Common myeloid progenitor, CD34-positive (primary cell): ENCODE measurements at regions not wholly inside any gene's neighbourhood (a gene's known extent, or its start where the extent isn't known, plus 50 kb on each side); places are given as distances from the start of the nearest gene placed in this dataset.

Experiments
- CTCF ChIA-PET: fragments of 350-600 bp; sonication (Branson Sonifier 250); formaldehyde crosslinking; loops from one replicate; lab custom pipeline; 2021; ENCODE audit warnings: antibody characterized with exemption; lab: Charles Lee
- POLR2A ChIA-PET: fragments of 350-600 bp; sonication (Branson Sonifier 250); formaldehyde crosslinking; loops from one replicate; lab custom pipeline; 2021; ENCODE audit warnings: antibody characterized with exemption; lab: Charles Lee
- DNase-seq, 3 donors: peaks; one replicate each; pipeline versions ENCODE4 v3.0.0 to v3.0.0-alpha.2; 2013
- H3K27ac ChIP-seq, 2 experiments: 1 replicate in 1 of 2; 2 replicates in 1 of 2; pipeline ENCODE4 v1.7.0; 2013; ENCODE audit warnings: inconsistent platforms in 2 of 2, low read length in 2 of 2, mild to moderate bottlenecking in 2 of 2, low read depth in 1 of 2, moderate library complexity in 1 of 2; ENCODE audit not compliant: severe bottlenecking in 2 of 2, insufficient read depth in 1 of 2, poor library complexity in 1 of 2
- H3K27me3 ChIP-seq, 5 experiments: replicated peaks in 2 of 5; 1 replicate in 3 of 5; 2 replicates in 2 of 5; pipeline versions ENCODE4 v1.6.1 to v1.7.0; 2013; ENCODE audit warnings: low read length in 4 of 5, mild to moderate bottlenecking in 2 of 5, moderate library complexity in 2 of 5, inconsistent platforms in 1 of 5; ENCODE audit not compliant: insufficient read depth in 5 of 5, control insufficient read depth in 4 of 5
- H3K36me3 ChIP-seq, 4 experiments: 1 replicate in 2 of 4; 2 replicates in 2 of 4; pipeline versions ENCODE4 v1.6.1 to v1.7.0; 2013; ENCODE audit warnings: low read length in 3 of 4, control low read depth in 1 of 4, mild to moderate bottlenecking in 1 of 4; ENCODE audit not compliant: control insufficient read depth in 4 of 4, insufficient read depth in 4 of 4
- H3K4me1 ChIP-seq, 4 experiments: 1 replicate in 3 of 4; 2 replicates in 1 of 4; pipeline versions ENCODE4 v1.6.1 to v1.7.1; 2013; ENCODE audit warnings: low read length in 3 of 4, mild to moderate bottlenecking in 3 of 4, control low read depth in 1 of 4, inconsistent platforms in 1 of 4, moderate library complexity in 1 of 4; ENCODE audit not compliant: control insufficient read depth in 4 of 4, insufficient read depth in 4 of 4; ENCODE audit errors: control extremely low read depth in 1 of 4
- H3K4me3 ChIP-seq, 7 experiments: 1 replicate in 4 of 7; 2 replicates in 3 of 7; pipeline versions ENCODE4 v1.5.1 to v1.7.0; 2013; ENCODE audit warnings: mild to moderate bottlenecking in 7 of 7, low read length in 6 of 7, moderate library complexity in 6 of 7, inconsistent platforms in 2 of 7, low read depth in 2 of 7, control low read depth in 1 of 7; ENCODE audit not compliant: insufficient read depth in 4 of 7, control insufficient read depth in 1 of 7; ENCODE audit errors: extremely low read depth in 1 of 7
- H3K9me3 ChIP-seq, 5 experiments: 1 replicate in 4 of 5; 2 replicates in 1 of 5; pipeline versions ENCODE4 v1.6.1 to v1.7.1; 2013; ENCODE audit warnings: low read length in 4 of 5, mild to moderate bottlenecking in 2 of 5, inconsistent platforms in 1 of 5, low read depth in 1 of 5, moderate library complexity in 1 of 5; ENCODE audit not compliant: control insufficient read depth in 4 of 5, insufficient read depth in 2 of 5; ENCODE audit errors: control extremely low read depth in 1 of 5
- WGBS: methylation state at CpG from one replicate; pipeline ENCODE4 v1.1.5; 2013; ENCODE audit not compliant: insufficient coverage; 5-methylcytosine and 5-hydroxymethylcytosine counted together

DNA sequence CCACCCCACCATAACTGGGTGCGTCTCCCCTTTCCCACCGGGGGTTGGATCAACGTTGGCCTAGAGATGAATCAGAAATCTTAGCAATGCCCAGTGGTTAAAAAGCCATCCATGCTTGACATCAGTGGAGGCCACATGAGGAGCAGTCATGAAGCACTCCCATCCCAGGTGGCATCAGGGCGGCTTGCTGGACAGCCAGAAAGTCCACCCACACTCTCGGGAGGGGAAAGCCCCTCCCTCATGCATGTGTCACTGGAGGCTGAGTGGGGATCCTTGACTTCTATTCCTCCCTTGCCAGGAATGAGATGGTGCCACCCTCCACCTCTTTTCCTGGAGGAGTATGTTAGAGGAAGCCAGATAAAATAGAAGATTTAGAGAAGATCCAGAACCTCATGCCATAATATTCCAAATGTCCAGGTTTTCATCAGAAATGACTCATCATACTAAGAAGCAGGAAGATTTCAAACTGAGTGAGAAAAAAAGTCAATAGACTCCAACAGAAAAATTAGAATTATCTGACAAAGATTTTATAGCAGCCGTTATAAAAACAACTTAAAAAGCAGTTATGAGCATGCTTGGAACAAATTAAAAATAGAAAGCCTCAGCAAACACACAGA lies 507.1 kb upstream of the ID2 start:
- ChIA-PET POLR2A (no interaction called here), CTCF (no interaction called here)
- no peak overlapping the region for H3K4me3 ChIP-seq
- no peak overlapping the region for H3K27ac ChIP-seq
- H3K4me1 ChIP-seq = peaks cover 0 to 10% (median 4%) of the 10 kb centered on the region in 4 experiments
- H3K27me3 ChIP-seq = no peaks in the 10 kb centered on the region
- no peak for DNase-seq
- H3K9me3 ChIP-seq = peaks cover 0 to 4% (median 0%) of the 10 kb centered on the region in 5 experiments
- WGBS = 100% methylated on average over 2 of the region's 6 CpGs
- no peaks in the 10 kb centered on the region for H3K36me3 ChIP-seq

DNA sequence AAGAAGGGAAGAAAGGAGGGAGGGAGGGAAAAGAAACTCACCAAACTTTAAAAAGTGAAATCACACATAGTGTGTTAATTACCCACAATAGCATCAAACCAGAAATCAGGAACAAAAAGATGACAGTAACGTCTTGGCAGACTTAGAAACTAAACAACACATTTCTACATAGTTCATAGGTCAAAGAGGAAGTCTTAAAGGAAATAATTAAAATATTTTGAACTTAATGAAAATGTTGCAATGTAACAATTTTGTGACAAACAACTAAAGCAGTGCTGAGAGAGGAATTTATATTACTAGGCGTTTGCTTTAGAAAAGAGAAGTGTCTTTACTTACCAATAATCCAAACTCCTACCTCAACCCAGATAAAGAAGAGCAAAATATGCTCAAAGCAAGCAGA lies 505.0 kb upstream of the ID2 start:
- DNase-seq = peak in 2 of 3 donors; percentile 16 to 38
- H3K4me1 ChIP-seq = peaks cover 0 to 10% (median 4%) of the 10 kb centered on the region in 4 experiments
- H3K27ac ChIP-seq = no peak overlapping the region
- no peaks in the 10 kb centered on the region for H3K27me3 ChIP-seq
- peaks cover 0 to 4% (median 0%) of the 10 kb centered on the region in 5 experiments for H3K9me3 ChIP-seq
- ChIA-PET POLR2A (no interaction called here), CTCF (no interaction called here)
- no CpG with 5 or more reads among the region's 2 CpGs for WGBS
- H3K36me3 ChIP-seq = no peaks in the 10 kb centered on the region
- no peak overlapping the region for H3K4me3 ChIP-seq

DNA sequence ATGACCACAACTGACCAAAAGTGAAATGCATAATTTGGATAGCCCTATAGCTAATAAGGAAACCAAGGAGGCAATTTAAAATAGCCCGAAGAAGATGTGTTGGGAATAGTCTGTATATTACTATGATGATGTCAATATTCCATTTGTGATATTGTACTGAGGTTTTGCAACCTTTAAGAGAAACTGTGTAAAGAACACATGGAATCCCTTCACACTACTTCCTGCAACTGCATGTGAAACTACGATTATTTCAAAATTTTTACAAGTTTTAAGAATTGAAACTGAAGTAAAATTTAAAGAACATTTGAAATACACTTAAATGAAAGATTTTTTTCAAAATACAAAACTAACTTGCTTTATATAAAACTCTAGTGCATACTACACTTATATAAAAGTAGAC lies 504.3 kb upstream of the ID2 start:
- CTCF ChIA-PET = no interaction called here
- DNase-seq = no peak
- H3K4me1 ChIP-seq = peaks cover 0 to 10% (median 4%) of the 10 kb centered on the region in 4 experiments
- no peak overlapping the region for H3K4me3 ChIP-seq
- H3K36me3 ChIP-seq = no peaks in the 10 kb centered on the region
- no CpG with 5 or more reads among the region's 2 CpGs for WGBS
- H3K27me3 ChIP-seq = no peaks in the 10 kb centered on the region
- H3K9me3 ChIP-seq = peaks cover 0 to 4% (median 0%) of the 10 kb centered on the region in 5 experiments
- POLR2A ChIA-PET = no interaction called here
- no peak overlapping the region for H3K27ac ChIP-seq

DNA sequence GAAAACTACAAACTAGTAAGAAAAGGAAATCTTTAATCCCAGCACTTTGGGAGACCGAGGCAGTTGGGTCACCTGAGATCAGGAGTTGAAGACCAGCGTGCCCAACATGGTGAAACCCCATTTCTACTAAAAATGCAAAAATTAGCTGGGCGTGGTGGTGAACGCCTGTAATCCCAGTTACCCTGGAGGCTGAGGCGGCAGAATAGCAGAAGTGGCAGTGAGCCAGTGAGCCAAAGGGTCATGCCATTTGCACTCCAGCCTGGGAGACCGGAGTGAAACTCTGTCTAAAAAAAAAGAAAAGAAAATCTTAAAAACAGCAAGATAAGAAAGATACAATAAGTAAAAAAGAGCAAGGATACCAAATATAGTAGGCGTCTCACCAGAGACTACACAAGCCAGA lies 502.9 kb upstream of the ID2 start:
- Histone ChIP-seq H3K9me3 (peaks cover 0 to 4% (median 0%) of the 10 kb centered on the region in 5 experiments), H3K36me3 (no peaks in the 10 kb centered on the region), H3K4me3 (no peak overlapping the region), H3K4me1 (peaks cover 0 to 10% (median 4%) of the 10 kb centered on the region in 4 experiments), H3K27ac (no peak overlapping the region), H3K27me3 (no peaks in the 10 kb centered on the region)
- DNase-seq = no peak
- 98% methylated on average over 5 of the region's 7 CpGs for WGBS
- ChIA-PET CTCF (no interaction called here), POLR2A (no interaction called here)

DNA sequence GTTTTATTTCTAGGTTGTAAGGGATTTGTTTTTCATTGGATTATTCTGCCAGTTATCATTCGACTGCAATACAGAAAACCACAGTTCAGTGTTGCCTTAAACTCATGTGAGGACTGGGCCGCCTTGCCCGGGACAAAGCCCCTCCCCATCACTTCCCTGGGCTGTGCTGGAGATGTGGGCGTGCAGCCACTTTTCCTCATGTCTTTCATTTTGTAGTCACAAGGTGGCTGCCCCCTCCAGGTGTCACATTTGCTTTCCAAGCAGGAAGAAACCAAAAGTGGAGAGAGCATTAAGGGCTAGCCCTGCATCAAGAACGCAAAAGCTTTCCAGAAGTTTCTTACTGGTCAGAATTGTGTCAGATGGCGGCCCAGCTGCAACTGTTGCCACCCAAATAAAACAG lies 492.5 kb upstream of the ID2 start:
- H3K4me3 ChIP-seq = no peak overlapping the region
- H3K4me1 ChIP-seq = peaks cover 0 to 6% (median 0%) of the 10 kb centered on the region in 4 experiments
- H3K27me3 ChIP-seq = no peaks in the 10 kb centered on the region
- 100% methylated on average over 2 of the region's 6 CpGs for WGBS
- ChIA-PET CTCF (no interaction called here), POLR2A (no interaction called here)
- no peaks in the 10 kb centered on the region for H3K36me3 ChIP-seq
- peaks cover 0 to 5% (median 0%) of the 10 kb centered on the region in 5 experiments for H3K9me3 ChIP-seq
- no peak overlapping the region for H3K27ac ChIP-seq
- DNase-seq = no peak

DNA sequence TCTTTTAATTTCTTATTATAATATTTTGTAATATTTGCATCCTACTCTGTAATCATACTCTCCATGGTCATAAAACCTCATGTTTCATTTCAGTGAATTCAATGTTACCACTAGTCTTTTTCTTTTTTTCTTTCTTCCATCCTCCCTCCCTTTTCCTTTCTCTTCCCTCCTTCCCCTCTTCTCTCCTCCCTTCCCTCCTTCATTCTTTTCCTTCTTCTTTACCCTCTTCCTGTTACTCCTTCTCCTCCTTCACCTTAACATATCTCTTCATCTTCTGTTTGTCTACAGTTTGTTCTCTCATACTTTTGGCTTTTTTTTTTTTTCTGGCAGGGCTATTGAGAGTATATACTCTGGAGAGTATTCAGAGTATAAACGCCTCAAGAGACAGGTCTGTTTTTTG lies 491.6 kb upstream of the ID2 start:
- ChIA-PET CTCF (no interaction called here), POLR2A (no interaction called here)
- peaks cover 0 to 6% (median 0%) of the 10 kb centered on the region in 4 experiments for H3K4me1 ChIP-seq
- H3K4me3 ChIP-seq = no peak overlapping the region
- no peaks in the 10 kb centered on the region for H3K36me3 ChIP-seq
- peaks cover 0 to 5% (median 0%) of the 10 kb centered on the region in 5 experiments for H3K9me3 ChIP-seq
- H3K27me3 ChIP-seq = no peaks in the 10 kb centered on the region
- H3K27ac ChIP-seq = no peak overlapping the region
- no CpG with 5 or more reads among the region's 1 CpG for WGBS
- no peak for DNase-seq

DNA sequence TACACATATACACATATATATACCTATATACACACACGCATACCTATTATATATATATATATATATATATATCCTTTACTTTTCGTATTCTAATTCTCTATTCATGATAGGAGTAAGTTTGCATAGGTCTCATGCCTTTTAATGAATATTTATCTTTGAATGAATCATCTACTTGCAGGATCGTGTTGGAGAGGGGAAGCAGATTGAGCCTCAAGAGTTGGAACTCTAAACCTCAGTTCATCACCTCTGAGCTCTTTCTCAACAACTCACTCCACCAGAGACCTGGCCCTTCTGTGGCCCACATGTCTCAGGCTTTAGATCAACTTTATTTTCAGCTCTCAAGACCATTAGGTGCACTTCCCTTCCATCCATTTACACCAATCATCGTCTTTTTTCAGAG lies 490.4 kb upstream of the ID2 start:
- POLR2A ChIA-PET = no interaction called here
- H3K36me3 ChIP-seq = no peaks in the 10 kb centered on the region
- peaks cover 0 to 6% (median 0%) of the 10 kb centered on the region in 4 experiments for H3K4me1 ChIP-seq
- H3K27me3 ChIP-seq = no peaks in the 10 kb centered on the region
- no peaks in the 10 kb centered on the region for H3K9me3 ChIP-seq
- no peak overlapping the region for H3K4me3 ChIP-seq
- WGBS = 93% methylated on average over 2 of the region's 4 CpGs
- CTCF ChIA-PET = no interaction called here
- DNase-seq = no peak
- H3K27ac ChIP-seq = no peak overlapping the region
